Smooth muscle cell (in vitro differentiated cells): ENCODE measurements at regions not wholly inside any gene's neighbourhood (a gene's known extent, or its start where the extent isn't known, plus 50 kb on each side); places are given as distances from the start of the nearest gene placed in this dataset.

Experiments used
- DNase-seq: peaks from one replicate; lab custom pipeline; 2025; ENCODE audit not compliant: unreplicated experiment; lab: John Stamatoyannopoulos, UW
- H2AFZ ChIP-seq: fragments of 200-600 bp; sonication (generic); 2 replicates; pipeline ENCODE4 v1.6.0; 2016; ENCODE audit warnings: antibody characterized with exemption, low read depth, mild to moderate bottlenecking
- H3F3A ChIP-seq: fragments of 200-600 bp; sonication (generic); 2 replicates; pipeline ENCODE4 v1.6.0; 2017; ENCODE audit warnings: antibody characterized with exemption, low read depth
- H3K27ac ChIP-seq: fragments of 200-600 bp; sonication (generic); 2 replicates; pipeline ENCODE4 v1.5.1; 2016; ENCODE audit warnings: low read depth, mild to moderate bottlenecking
- H3K27me3 ChIP-seq: fragments of 200-600 bp; sonication (generic); 2 replicates; pipeline ENCODE4 v1.6.1; 2016; ENCODE audit warnings: low read depth, mild to moderate bottlenecking
- H3K36me3 ChIP-seq: fragments of 200-600 bp; sonication (generic); 2 replicates; pipeline ENCODE4 v1.5.1; 2016; ENCODE audit warnings: low read depth
- H3K4me1 ChIP-seq: fragments of 200-600 bp; sonication (generic); 2 replicates; pipeline ENCODE4 v1.5.1; 2016; ENCODE audit warnings: low read depth
- H3K4me2 ChIP-seq: fragments of 200-600 bp; sonication (generic); 2 replicates; pipeline ENCODE4 v1.6.0; 2016; ENCODE audit warnings: mild to moderate bottlenecking
- H3K4me3 ChIP-seq: fragments of 200-600 bp; sonication (generic); 2 replicates; pipeline ENCODE4 v1.5.1; 2016; ENCODE audit warnings: mild to moderate bottlenecking
- H3K79me2 ChIP-seq: fragments of 200-600 bp; sonication (generic); 2 replicates; pipeline ENCODE4 v1.6.0; 2016; ENCODE audit warnings: low read depth, mild to moderate bottlenecking
- H3K9ac ChIP-seq: fragments of 200-600 bp; sonication (generic); 2 replicates; pipeline ENCODE4 v1.6.0; 2016; ENCODE audit warnings: low read depth
- H3K9me3 ChIP-seq: fragments of 200-600 bp; sonication (generic); replicated peaks from 2 replicates; pipeline ENCODE4 v1.5.1; 2016; ENCODE audit warnings: low read depth
- H4K20me1 ChIP-seq: fragments of 200-600 bp; sonication (generic); 2 replicates; pipeline ENCODE4 v1.6.0; 2016; ENCODE audit warnings: low read depth
- WGBS: methylation state at CpG from one replicate; pipeline ENCODE4 v1.1.7; 2016; ENCODE audit warnings: low lambda C conversion rate; 5-methylcytosine and 5-hydroxymethylcytosine counted together
- TF ChIP-seq, protein P1 (sequence below): fragments of 200-600 bp; sonication (generic); IDR thresholded peaks from 2 replicates; pipeline ENCODE4 v1.5.1; 2017; ENCODE audit warnings: borderline replicate concordance, mild to moderate bottlenecking, antibody characterized with exemption; ENCODE audit not compliant: insufficient read depth, poor library complexity, severe bottlenecking

DNA sequence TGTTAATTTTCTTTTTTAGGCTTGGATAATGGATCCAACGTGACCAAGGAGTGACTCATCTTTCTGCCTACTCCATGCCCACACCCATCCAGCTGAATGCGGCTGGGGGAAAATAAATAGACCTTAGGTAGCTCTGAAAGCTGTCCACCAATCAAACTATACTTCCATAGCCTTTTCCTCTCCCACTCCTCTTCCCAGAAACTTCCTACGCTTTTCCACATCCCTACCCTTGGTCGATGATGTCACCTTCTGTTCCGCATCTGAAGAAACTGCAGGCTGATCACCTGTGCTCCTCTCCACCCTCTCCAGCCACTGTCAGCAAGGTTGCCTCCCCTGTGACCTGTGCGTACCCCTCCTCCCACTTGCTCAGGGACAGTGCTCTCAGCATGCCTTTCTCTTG lies 359.8 kb upstream of the KLF6 start:
- no peak overlapping the region for H3K9ac ChIP-seq
- no peaks in the 10 kb centered on the region for H3K4me1 ChIP-seq
- TF ChIP-seq, protein P1, sequence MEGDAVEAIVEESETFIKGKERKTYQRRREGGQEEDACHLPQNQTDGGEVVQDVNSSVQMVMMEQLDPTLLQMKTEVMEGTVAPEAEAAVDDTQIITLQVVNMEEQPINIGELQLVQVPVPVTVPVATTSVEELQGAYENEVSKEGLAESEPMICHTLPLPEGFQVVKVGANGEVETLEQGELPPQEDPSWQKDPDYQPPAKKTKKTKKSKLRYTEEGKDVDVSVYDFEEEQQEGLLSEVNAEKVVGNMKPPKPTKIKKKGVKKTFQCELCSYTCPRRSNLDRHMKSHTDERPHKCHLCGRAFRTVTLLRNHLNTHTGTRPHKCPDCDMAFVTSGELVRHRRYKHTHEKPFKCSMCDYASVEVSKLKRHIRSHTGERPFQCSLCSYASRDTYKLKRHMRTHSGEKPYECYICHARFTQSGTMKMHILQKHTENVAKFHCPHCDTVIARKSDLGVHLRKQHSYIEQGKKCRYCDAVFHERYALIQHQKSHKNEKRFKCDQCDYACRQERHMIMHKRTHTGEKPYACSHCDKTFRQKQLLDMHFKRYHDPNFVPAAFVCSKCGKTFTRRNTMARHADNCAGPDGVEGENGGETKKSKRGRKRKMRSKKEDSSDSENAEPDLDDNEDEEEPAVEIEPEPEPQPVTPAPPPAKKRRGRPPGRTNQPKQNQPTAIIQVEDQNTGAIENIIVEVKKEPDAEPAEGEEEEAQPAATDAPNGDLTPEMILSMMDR: no peak
- no peak overlapping the region for H3K27ac ChIP-seq
- WGBS: 66% methylated on average over 6 of the region's 6 CpGs
- no peak overlapping the region for H3K4me3 ChIP-seq
- H3K9me3 ChIP-seq: no peaks in the 10 kb centered on the region
- H3K27me3 ChIP-seq: no peaks in the 10 kb centered on the region
- no peaks in the 10 kb centered on the region for H3K79me2 ChIP-seq
- H3F3A ChIP-seq: no peaks in the 10 kb centered on the region
- H3K4me2 ChIP-seq: no peak overlapping the region
- H4K20me1 ChIP-seq: no peaks in the 10 kb centered on the region
- H3K36me3 ChIP-seq: no peaks in the 10 kb centered on the region
- H2AFZ ChIP-seq: no peak overlapping the region
- no peak for DNase-seq

DNA sequence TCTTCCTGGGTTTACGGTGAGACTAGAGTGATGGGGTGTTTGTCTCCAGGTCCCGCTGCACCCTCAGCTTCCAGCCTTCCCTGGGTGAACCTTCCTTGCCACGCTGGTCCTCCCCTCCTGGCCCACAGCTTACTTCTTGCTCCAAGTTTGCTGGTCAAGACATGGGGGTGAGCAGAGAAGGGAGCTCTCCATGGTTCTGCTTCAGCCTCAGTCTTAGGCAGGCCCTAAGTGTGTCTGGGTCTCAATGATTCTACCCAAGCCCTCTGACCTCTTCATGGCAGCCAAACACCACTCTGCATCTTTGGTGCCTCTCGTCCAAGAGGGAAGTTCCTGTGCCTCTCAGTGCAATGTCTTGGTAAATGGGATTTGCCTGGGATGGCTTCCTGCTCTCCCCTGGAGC lies 356.5 kb upstream of the KLF6 start:
- Histone ChIP-seq H3K27ac (no peak overlapping the region), H2AFZ (no peak overlapping the region), H3K4me1 (no peaks in the 10 kb centered on the region), H4K20me1 (no peaks in the 10 kb centered on the region), H3K27me3 (no peaks in the 10 kb centered on the region), H3K36me3 (no peaks in the 10 kb centered on the region), H3F3A (no peaks in the 10 kb centered on the region), H3K4me2 (no peak overlapping the region), H3K79me2 (no peaks in the 10 kb centered on the region), H3K9ac (no peak overlapping the region), H3K4me3 (no peak overlapping the region), H3K9me3 (no peaks in the 10 kb centered on the region)
- DNase-seq: no peak
- WGBS: 93% methylated on average over 4 of the region's 4 CpGs
- TF ChIP-seq, protein P1: no peak

DNA sequence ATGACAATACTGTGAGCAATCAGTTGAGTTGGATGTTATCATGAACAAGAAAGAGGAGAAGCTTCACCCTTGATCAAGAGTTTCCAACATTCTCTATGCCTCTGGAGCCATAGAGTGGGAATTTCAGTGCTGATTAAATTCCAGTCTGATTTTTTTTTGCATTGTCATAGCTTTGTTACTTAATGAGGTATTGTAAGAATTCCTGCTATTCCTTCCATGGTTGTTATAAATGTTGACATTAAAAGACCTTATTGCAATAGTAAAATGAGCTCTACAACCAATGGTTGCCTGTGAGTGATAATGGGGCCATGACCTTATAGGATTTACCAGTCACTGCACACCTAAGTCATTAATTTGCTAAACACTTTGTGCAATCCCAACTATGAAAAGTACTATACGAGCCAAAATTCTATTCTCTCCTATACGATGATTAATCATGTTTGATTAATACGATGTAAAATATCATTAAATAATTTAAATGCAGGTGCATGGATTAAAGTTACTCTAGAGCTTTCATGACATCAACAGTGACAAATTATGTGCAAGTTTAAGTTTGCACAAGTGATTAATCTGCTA lies 353.2 kb upstream of the KLF6 start:
- Histone ChIP-seq H2AFZ (no peak overlapping the region), H3K27ac (no peak overlapping the region), H3K4me3 (no peak overlapping the region), H3K36me3 (no peaks in the 10 kb centered on the region), H3K4me1 (no peaks in the 10 kb centered on the region), H3K9ac (no peak overlapping the region), H3K4me2 (no peak overlapping the region), H3K79me2 (no peaks in the 10 kb centered on the region), H3K9me3 (no peaks in the 10 kb centered on the region), H3K27me3 (no peaks in the 10 kb centered on the region), H4K20me1 (no peaks in the 10 kb centered on the region), H3F3A (peaks cover 3% of the 10 kb centered on the region)
- TF ChIP-seq, protein P1: no peak
- DNase-seq: no peak
- WGBS: 94% methylated on average over 3 of the region's 3 CpGs

DNA sequence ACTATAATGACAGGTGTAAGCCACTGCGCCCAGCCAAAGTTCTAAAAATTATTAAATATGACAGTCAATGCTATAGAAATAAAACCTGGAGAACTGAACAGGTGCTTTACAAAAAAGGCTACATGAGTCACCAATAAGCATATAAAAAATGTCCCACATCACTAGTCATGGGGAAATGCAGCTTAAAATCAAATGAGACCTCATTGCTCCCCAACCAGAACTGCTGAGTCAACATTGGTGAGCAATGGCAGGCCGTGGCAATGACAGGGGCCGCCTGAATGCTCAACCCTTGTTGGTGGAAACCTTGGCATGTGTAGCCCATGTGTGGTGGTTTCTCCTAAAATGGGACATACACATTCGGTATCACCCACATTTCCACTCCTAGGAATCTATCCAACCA lies 352.3 kb upstream of the KLF6 start:
- no peaks in the 10 kb centered on the region for H3K36me3 ChIP-seq
- WGBS: 97% methylated on average over 4 of the region's 4 CpGs

More for the DNA sequence above, 352.3 kb upstream of the KLF6 start:
- H3F3A ChIP-seq: peaks cover 12% of the 10 kb centered on the region
- H4K20me1 ChIP-seq: no peaks in the 10 kb centered on the region
- H3K27ac ChIP-seq: no peak overlapping the region
- H3K4me3 ChIP-seq: no peak overlapping the region
- no peaks in the 10 kb centered on the region for H3K9me3 ChIP-seq
- no peak for DNase-seq
- TF ChIP-seq, protein P1: no peak
- no peaks in the 10 kb centered on the region for H3K4me1 ChIP-seq
- no peaks in the 10 kb centered on the region for H3K27me3 ChIP-seq
- no peak overlapping the region for H2AFZ ChIP-seq
- no peak overlapping the region for H3K9ac ChIP-seq
- H3K4me2 ChIP-seq: no peak overlapping the region
- H3K79me2 ChIP-seq: no peaks in the 10 kb centered on the region
